ENCODE measurements at regions not wholly inside any gene's neighbourhood (a gene's known extent, or its start where the extent isn't known, plus 50 kb on each side); places are given as distances from the start of the nearest gene placed in this dataset.

- in situ Hi-C loops (cut with HindIII; ENCODE audit: low sequenced_read_pairs), result loop anchor here (25.0 kb wide), 1 partner anchor 203 kb away; the partner anchor contains the start of genes LRCOL1 and P2RX2
Observed at GRCh38 chr12:132409495-132410295, 80.3 kb upstream of the FBRSL1 start.

- in situ Hi-C loops (cut with HindIII; ENCODE audit: low sequenced_read_pairs), result loop anchor here (25.0 kb wide), 1 partner anchor 203 kb away; the partner anchor contains the start of genes LRCOL1 and P2RX2
Observed at GRCh38 chr12:132408626-132409494, 79.5 kb upstream of the GALNT9 start.

- in situ Hi-C loops (cut with HindIII; ENCODE audit: low sequenced_read_pairs), result loop anchor here (25.0 kb wide), 1 partner anchor 204 kb away; the partner anchor contains the start of genes LRCOL1 and P2RX2
Observed at GRCh38 chr12:132407992-132408391, 78.6 kb upstream of the GALNT9 start.

GRCh38 chr12:132407451-132407961, 78.1 kb upstream of the GALNT9 start:
- in situ Hi-C loops (cut with HindIII; ENCODE audit: low sequenced_read_pairs), result loop anchor here (25.0 kb wide), 1 partner anchor 205 kb away; the partner anchor contains the start of genes LRCOL1 and P2RX2

GRCh38 chr12:132406493-132407450, 77.4 kb upstream of the GALNT9 start:
- in situ Hi-C loops (cut with HindIII; ENCODE audit: low sequenced_read_pairs), result loop anchor here (25.0 kb wide), 1 partner anchor 206 kb away; the partner anchor contains the start of genes LRCOL1 and P2RX2

GRCh38 chr12:132405742-132406251, 76.4 kb upstream of the GALNT9 start:
- in situ Hi-C loops (cut with HindIII; ENCODE audit: low sequenced_read_pairs), result loop anchor here (25.0 kb wide), 1 partner anchor 207 kb away; the partner anchor contains the start of genes LRCOL1 and P2RX2

- in situ Hi-C loops (cut with HindIII; ENCODE audit: low sequenced_read_pairs), result loop anchor here (25.0 kb wide), 1 partner anchor 207 kb away; the partner anchor contains the start of genes LRCOL1 and P2RX2
Observed at GRCh38 chr12:132404951-132405741, 75.8 kb upstream of the GALNT9 start.

- in situ Hi-C loops (cut with HindIII; ENCODE audit: low sequenced_read_pairs), result loop anchor here (25.0 kb wide), 1 partner anchor 208 kb away; the partner anchor contains the start of genes LRCOL1 and P2RX2
Observed at GRCh38 chr12:132404435-132404855, 75.1 kb upstream of the GALNT9 start.

- in situ Hi-C loops (cut with HindIII; ENCODE audit: low sequenced_read_pairs), result loop anchor here (25.0 kb wide), 1 partner anchor 208 kb away; the partner anchor contains the start of genes LRCOL1 and P2RX2
Observed at GRCh38 chr12:132403636-132404434, 74.4 kb upstream of the GALNT9 start.

- in situ Hi-C loops (cut with HindIII; ENCODE audit: low sequenced_read_pairs), result loop anchor here (25.0 kb wide), 1 partner anchor 209 kb away; the partner anchor contains the start of genes LRCOL1 and P2RX2
Observed at GRCh38 chr12:132402831-132403416, 73.5 kb upstream of the GALNT9 start.

GRCh38 chr12:132401982-132402381, 72.6 kb upstream of the GALNT9 start:
- in situ Hi-C loops (cut with HindIII; ENCODE audit: low sequenced_read_pairs), result loop anchor here (25.0 kb wide), 1 partner anchor 210 kb away; the partner anchor contains the start of genes LRCOL1 and P2RX2

- in situ Hi-C loops (cut with HindIII; ENCODE audit: low sequenced_read_pairs), result loop anchor here (25.0 kb wide), 1 partner anchor 212 kb away; the partner anchor contains the start of genes LRCOL1 and P2RX2
Observed at GRCh38 chr12:132400011-132400641, 70.7 kb upstream of the GALNT9 start.

GRCh38 chr12:132399092-132400010, 70.0 kb upstream of the GALNT9 start:
- in situ Hi-C loops (cut with HindIII; ENCODE audit: low sequenced_read_pairs), result loop anchor here (25.0 kb wide), 1 partner anchor 213 kb away; the partner anchor contains the start of genes LRCOL1 and P2RX2

- in situ Hi-C loops (cut with HindIII; ENCODE audit: low sequenced_read_pairs), result no loop called here
Observed at GRCh38 chr12:132398386-132398991, 69.1 kb upstream of the GALNT9 start.

- in situ Hi-C loops (cut with HindIII; ENCODE audit: low sequenced_read_pairs), result no loop called here
Observed at GRCh38 chr12:132397934-132398385, 68.6 kb upstream of the GALNT9 start.
